BJ (cell line): ENCODE measurements at regions not wholly inside any gene's neighbourhood (a gene's known extent, or its start where the extent isn't known, plus 50 kb on each side); places are given as distances from the start of the nearest gene placed in this dataset.

Experiments used
- CTCF ChIA-PET: fragments of 350-600 bp; formaldehyde crosslinking; extraction: SDS; loops from one replicate; lab custom pipeline; 2021; ENCODE audit warnings: antibody characterized with exemption, inconsistent platforms; lab: Yijun Ruan, JAX
- POLR2A ChIA-PET: fragments of 300-600 bp; sonication (Branson Sonifier 250); formaldehyde crosslinking; extraction: SDS; loops from one replicate; lab custom pipeline; 2021; ENCODE audit warnings: antibody characterized with exemption; lab: Charles Lee
- DNase-seq: peaks from one replicate; pipeline ENCODE4 v3.0.0-alpha.2; 2011; ENCODE audit warnings: low read depth
- H3K27me3 ChIP-seq: 2 replicates; pipeline ENCODE4 v1.6.0; 2011; ENCODE audit warnings: low read length; ENCODE audit not compliant: control insufficient read depth, insufficient read depth
- H3K36me3 ChIP-seq: 2 replicates; pipeline ENCODE4 v1.5.1; 2011; ENCODE audit warnings: low read length; ENCODE audit not compliant: control insufficient read depth, insufficient read depth
- H3K4me3 ChIP-seq: 2 replicates; pipeline ENCODE4 v1.5.1; 2011; ENCODE audit warnings: low read depth, mild to moderate bottlenecking, control low read depth, low read length
- CTCF ChIP-seq: IDR thresholded peaks from 2 replicates; pipeline ENCODE4 v1.5.1; 2011; ENCODE audit warnings: low read depth, mild to moderate bottlenecking, control low read depth, inconsistent platforms, low read length, moderate library complexity; ENCODE audit not compliant: insufficient read depth

- TF ChIP-seq CTCF: no peak
Measured at GRCh38 chr3:80424951-80425350, 657.2 kb upstream of the ROBO1 start.

DNA sequence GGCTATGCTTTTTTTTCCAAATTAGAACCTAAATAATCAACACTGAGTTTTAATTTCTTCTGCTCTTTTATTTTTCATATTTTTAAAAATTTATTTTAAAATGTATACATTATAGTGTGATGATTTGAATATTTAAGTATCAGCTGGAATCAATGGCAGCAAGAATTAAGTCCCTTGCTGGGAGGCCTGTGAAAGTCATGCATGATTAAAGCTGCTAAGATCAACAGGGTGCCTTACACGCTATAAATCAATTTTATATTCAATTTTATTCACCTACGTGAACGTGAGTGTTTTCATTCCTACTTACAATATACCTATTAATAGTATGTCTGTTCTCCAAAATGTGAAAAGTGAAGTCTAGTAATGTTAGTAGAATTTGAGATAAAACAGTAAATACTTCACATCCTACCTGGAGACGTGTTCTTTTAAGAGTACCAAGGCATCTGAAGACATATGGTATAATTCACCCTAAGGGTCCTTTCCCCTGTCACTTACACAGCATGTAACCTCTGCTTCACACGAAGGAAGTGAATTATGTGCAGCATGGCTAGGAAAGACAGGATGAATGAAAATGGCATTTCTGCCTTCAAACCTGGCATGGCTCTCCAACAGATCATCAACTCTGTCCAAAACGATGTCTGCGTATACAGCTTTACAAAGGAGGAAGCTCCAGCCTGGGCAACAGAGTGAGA, 640.4 kb upstream of the ROBO1 start:
- Histone ChIP-seq H3K27me3 (no peaks in the 10 kb centered on the region), H3K36me3 (no peaks in the 10 kb centered on the region), H3K4me3 (no peak overlapping the region)
- no peak for TF ChIP-seq CTCF
- ChIA-PET CTCF (no interaction called here), POLR2A (no interaction called here)
- no peak for DNase-seq

More at GRCh38 chr3:80424951-80425350, 657.2 kb upstream of the ROBO1 start:
- ChIA-PET POLR2A (no interaction called here), CTCF (no interaction called here)
- H3K27me3 ChIP-seq: no peaks in the 10 kb centered on the region
- DNase-seq: no peak
- no peaks in the 10 kb centered on the region for H3K36me3 ChIP-seq
- H3K4me3 ChIP-seq: no peak overlapping the region

DNA sequence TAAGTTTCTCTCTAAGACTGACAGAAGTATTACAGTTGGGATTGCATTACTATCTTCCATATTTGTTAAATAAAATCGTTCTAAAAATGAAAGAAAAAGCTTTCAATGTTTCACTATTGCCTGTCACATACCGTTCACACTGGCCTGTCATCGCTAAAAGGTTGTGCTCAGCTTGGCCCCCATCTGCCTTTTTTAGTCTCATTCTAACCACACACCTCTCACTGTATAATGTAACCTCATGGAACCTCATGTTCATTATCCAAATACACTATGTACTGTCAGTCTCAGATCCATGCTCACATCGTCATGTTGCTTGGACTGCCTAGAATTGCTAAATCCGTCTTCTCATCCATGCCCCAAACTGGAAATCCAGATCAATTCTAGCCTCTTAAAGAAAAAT, 637.8 kb upstream of the ROBO1 start:
- H3K4me3 ChIP-seq: no peak overlapping the region
- DNase-seq: no peak
- POLR2A ChIA-PET: no interaction called here
- H3K27me3 ChIP-seq: no peaks in the 10 kb centered on the region
- no peak for TF ChIP-seq CTCF
- H3K36me3 ChIP-seq: no peaks in the 10 kb centered on the region
- CTCF ChIA-PET: no interaction called here

GRCh38 chr3:80395023-80395422, 627.2 kb upstream of the ROBO1 start:
- ChIA-PET POLR2A (no interaction called here), CTCF (no interaction called here)
- Histone ChIP-seq H3K4me3 (no peak overlapping the region), H3K36me3 (no peaks in the 10 kb centered on the region), H3K27me3 (no peaks in the 10 kb centered on the region)
- TF ChIP-seq CTCF: no peak
- DNase-seq: no peak

- TF ChIP-seq CTCF: no peak
- no peak for DNase-seq
- Histone ChIP-seq H3K4me3 (no peak overlapping the region), H3K27me3 (no peaks in the 10 kb centered on the region), H3K36me3 (no peaks in the 10 kb centered on the region)
- POLR2A ChIA-PET: no interaction called here
- CTCF ChIA-PET: no interaction called here
Measured at GRCh38 chr3:80391573-80391972, 623.8 kb upstream of the ROBO1 start.
